ENCODE measurements at regions not wholly inside any gene's neighbourhood (a gene's known extent, or its start where the extent isn't known, plus 50 kb on each side); places are given as distances from the start of the nearest gene placed in this dataset.

DNA sequence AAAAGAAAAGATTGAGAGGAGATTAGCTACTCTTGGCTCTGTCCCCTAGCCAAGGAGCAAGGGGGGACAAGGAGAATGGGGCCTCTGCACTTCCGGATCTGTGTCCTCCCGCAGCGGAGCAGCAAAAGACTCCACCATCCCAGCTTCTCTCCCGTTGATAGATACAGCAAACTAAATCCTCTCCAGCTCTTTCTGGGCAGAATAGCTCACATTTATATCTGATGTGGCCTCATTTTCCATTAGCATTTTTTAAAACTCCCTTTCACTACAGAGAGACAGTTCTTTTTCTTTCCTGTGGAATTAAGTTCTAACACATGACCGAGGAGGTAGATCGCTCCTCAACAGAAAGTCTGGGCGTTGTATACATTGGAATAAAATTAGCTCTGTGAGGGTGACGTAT, 260.9 kb upstream of the SOX4 start:
- CTCF ChIA-PET: no interaction called here
- Histone ChIP-seq H3K27me3 (replicated peaks in 2 of 5; ENCODE audit: control insufficient read depth in 4 of 5, insufficient read depth in 5 of 5, low read length in 4 of 5) (no peaks in the 10 kb centered on the region), H3K36me3 (ENCODE audit: control insufficient read depth in 4 of 4, insufficient read depth in 4 of 4, low read length in 3 of 4) (no peaks in the 10 kb centered on the region), H3K4me1 (ENCODE audit: control extremely low read depth in 1 of 4, control insufficient read depth in 4 of 4, insufficient read depth in 4 of 4, low read length in 3 of 4) (no peaks in the 10 kb centered on the region), H3K4me3 (ENCODE audit: control insufficient read depth in 1 of 7, extremely low read depth in 1 of 7, insufficient read depth in 4 of 7, low read depth in 2 of 7, low read length in 6 of 7) (no peak overlapping the region), H3K9me3 (ENCODE audit: control extremely low read depth in 1 of 5, control insufficient read depth in 4 of 5, insufficient read depth in 2 of 5, low read depth in 1 of 5, low read length in 4 of 5) (peaks cover 0 to 8% (median 0%) of the 10 kb centered on the region in 5 experiments), H3K27ac (ENCODE audit: insufficient read depth in 1 of 2, low read depth in 1 of 2, low read length in 2 of 2, poor library complexity in 1 of 2, severe bottlenecking in 2 of 2) (no peak overlapping the region)
- DNase-seq: no peak
- POLR2A ChIA-PET: no interaction called here
- WGBS (ENCODE audit: insufficient coverage): 97% methylated on average over 6 of the region's 8 CpGs

DNA sequence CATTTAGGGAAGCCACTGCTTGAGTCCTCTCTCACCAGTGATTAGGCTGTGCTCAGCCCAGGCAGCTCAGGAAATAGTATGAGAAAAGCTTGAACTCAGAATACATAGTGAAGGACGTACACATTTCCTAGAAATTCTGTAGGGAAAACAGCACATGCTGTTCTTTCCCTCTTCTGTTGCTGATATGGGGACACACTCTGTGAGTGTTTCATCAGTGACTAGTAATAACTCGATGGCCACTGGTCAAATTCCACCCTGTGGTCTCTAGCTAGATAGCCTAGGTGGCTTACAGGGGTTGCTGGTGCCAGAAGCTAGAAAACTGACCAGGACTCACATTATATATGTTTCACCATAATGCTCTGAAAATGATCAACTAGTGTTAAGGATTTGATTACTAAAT, 259.8 kb upstream of the SOX4 start:
- CTCF ChIA-PET: no interaction called here
- Histone ChIP-seq H3K9me3 (ENCODE audit: control extremely low read depth in 1 of 5, control insufficient read depth in 4 of 5, insufficient read depth in 2 of 5, low read depth in 1 of 5, low read length in 4 of 5) (peaks cover 0 to 8% (median 0%) of the 10 kb centered on the region in 5 experiments), H3K27ac (ENCODE audit: insufficient read depth in 1 of 2, low read depth in 1 of 2, low read length in 2 of 2, poor library complexity in 1 of 2, severe bottlenecking in 2 of 2) (no peak overlapping the region), H3K4me3 (ENCODE audit: control insufficient read depth in 1 of 7, extremely low read depth in 1 of 7, insufficient read depth in 4 of 7, low read depth in 2 of 7, low read length in 6 of 7) (no peak overlapping the region), H3K36me3 (ENCODE audit: control insufficient read depth in 4 of 4, insufficient read depth in 4 of 4, low read length in 3 of 4) (no peaks in the 10 kb centered on the region), H3K27me3 (replicated peaks in 2 of 5; ENCODE audit: control insufficient read depth in 4 of 5, insufficient read depth in 5 of 5, low read length in 4 of 5) (no peaks in the 10 kb centered on the region), H3K4me1 (ENCODE audit: control extremely low read depth in 1 of 4, control insufficient read depth in 4 of 4, insufficient read depth in 4 of 4, low read length in 3 of 4) (no peaks in the 10 kb centered on the region)
- WGBS (ENCODE audit: insufficient coverage): 90% methylated on average over 2 of the region's 2 CpGs
- DNase-seq: no peak
- POLR2A ChIA-PET: no interaction called here

DNA sequence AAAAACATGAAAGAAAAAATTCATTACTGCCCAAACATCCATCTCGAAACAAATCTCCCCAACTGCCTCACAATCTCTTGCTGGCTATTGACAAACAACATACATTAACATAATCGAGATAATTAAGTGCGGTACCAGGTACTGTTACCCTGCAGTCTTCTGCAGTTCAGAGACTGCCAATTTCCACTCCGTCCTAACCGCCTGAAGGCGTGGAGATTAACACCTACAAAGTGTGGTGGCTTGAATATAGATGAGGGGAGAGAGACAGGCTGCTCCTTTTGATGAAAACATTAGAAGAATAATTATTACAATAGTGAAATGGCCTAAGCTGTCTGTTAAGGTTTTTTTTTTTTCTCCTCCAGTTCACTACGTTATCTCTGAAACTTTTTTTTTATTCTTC, 258.9 kb upstream of the SOX4 start:
- H3K36me3 ChIP-seq (ENCODE audit: control insufficient read depth in 4 of 4, insufficient read depth in 4 of 4, low read length in 3 of 4): no peaks in the 10 kb centered on the region
- no peak overlapping the region for H3K27ac ChIP-seq (ENCODE audit: insufficient read depth in 1 of 2, low read depth in 1 of 2, low read length in 2 of 2, poor library complexity in 1 of 2, severe bottlenecking in 2 of 2)
- ChIA-PET POLR2A (interaction anchor here (0.6 kb wide), 1 partner anchor 1080 kb away, joined by 4 read pairs; no protein-coding TSS in a partner anchor), CTCF (no interaction called here)
- no peak overlapping the region for H3K4me3 ChIP-seq (ENCODE audit: control insufficient read depth in 1 of 7, extremely low read depth in 1 of 7, insufficient read depth in 4 of 7, low read depth in 2 of 7, low read length in 6 of 7)
- WGBS (ENCODE audit: insufficient coverage): 91% methylated on average over 5 of the region's 7 CpGs
- DNase-seq: no peak
- H3K4me1 ChIP-seq (ENCODE audit: control extremely low read depth in 1 of 4, control insufficient read depth in 4 of 4, insufficient read depth in 4 of 4, low read length in 3 of 4): no peaks in the 10 kb centered on the region
- H3K9me3 ChIP-seq (ENCODE audit: control extremely low read depth in 1 of 5, control insufficient read depth in 4 of 5, insufficient read depth in 2 of 5, low read depth in 1 of 5, low read length in 4 of 5): peaks cover 0 to 8% (median 0%) of the 10 kb centered on the region in 5 experiments
- no peaks in the 10 kb centered on the region for H3K27me3 ChIP-seq (replicated peaks in 2 of 5; ENCODE audit: control insufficient read depth in 4 of 5, insufficient read depth in 5 of 5, low read length in 4 of 5)

DNA sequence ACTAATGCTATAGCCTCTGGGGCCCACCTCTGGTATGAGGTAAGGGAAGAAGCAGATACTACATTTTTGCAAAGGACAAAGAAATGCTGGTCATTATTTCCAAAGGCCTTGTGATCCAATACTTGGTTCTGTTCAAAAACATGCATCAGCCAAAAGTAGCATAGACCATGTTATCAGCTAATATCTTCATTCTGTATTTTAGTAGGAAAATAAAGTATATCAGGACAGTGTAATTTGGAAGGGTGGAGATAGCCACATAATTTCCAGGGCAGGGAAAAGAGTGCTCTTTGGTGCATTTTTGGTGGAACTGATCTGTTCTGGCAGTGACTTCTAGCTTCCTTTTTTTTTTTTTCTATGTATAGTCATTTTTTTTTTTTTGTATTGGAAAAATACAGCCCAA, 258.0 kb upstream of the SOX4 start:
- Histone ChIP-seq H3K27me3 (replicated peaks in 2 of 5; ENCODE audit: control insufficient read depth in 4 of 5, insufficient read depth in 5 of 5, low read length in 4 of 5) (no peaks in the 10 kb centered on the region), H3K4me1 (ENCODE audit: control extremely low read depth in 1 of 4, control insufficient read depth in 4 of 4, insufficient read depth in 4 of 4, low read length in 3 of 4) (no peaks in the 10 kb centered on the region), H3K36me3 (ENCODE audit: control insufficient read depth in 4 of 4, insufficient read depth in 4 of 4, low read length in 3 of 4) (no peaks in the 10 kb centered on the region), H3K4me3 (ENCODE audit: control insufficient read depth in 1 of 7, extremely low read depth in 1 of 7, insufficient read depth in 4 of 7, low read depth in 2 of 7, low read length in 6 of 7) (no peak overlapping the region), H3K27ac (ENCODE audit: insufficient read depth in 1 of 2, low read depth in 1 of 2, low read length in 2 of 2, poor library complexity in 1 of 2, severe bottlenecking in 2 of 2) (no peak overlapping the region), H3K9me3 (ENCODE audit: control extremely low read depth in 1 of 5, control insufficient read depth in 4 of 5, insufficient read depth in 2 of 5, low read depth in 1 of 5, low read length in 4 of 5) (peaks cover 0 to 8% (median 0%) of the 10 kb centered on the region in 5 experiments)
- CTCF ChIA-PET: no interaction called here
- POLR2A ChIA-PET: interaction anchor here (0.6 kb wide), 1 partner anchor 394 kb away, joined by 3 read pairs; no protein-coding TSS in a partner anchor
- DNase-seq: no peak

DNA sequence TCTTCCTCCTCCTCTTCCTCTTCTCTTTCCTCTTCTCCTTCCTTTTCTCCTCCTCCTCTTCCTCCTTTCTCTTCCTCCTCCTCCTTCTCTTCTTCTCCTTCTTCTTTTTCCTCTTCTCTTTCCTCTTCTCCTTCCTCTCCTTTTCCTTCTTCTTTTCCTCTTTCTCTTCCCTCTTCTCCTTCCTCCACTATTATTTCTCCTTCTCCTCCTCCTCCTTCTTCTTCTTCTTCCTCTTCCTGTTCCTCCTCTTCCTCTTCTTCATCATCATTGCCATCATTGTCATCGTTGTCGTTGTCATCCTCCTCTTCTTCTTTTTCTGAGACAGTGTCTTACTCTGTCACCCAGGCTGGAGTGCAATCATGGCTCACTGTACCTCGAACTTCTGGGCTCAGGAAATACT, 256.3 kb upstream of the SOX4 start:
- Histone ChIP-seq H3K27me3 (replicated peaks in 2 of 5; ENCODE audit: control insufficient read depth in 4 of 5, insufficient read depth in 5 of 5, low read length in 4 of 5) (no peaks in the 10 kb centered on the region), H3K27ac (ENCODE audit: insufficient read depth in 1 of 2, low read depth in 1 of 2, low read length in 2 of 2, poor library complexity in 1 of 2, severe bottlenecking in 2 of 2) (no peak overlapping the region), H3K9me3 (ENCODE audit: control extremely low read depth in 1 of 5, control insufficient read depth in 4 of 5, insufficient read depth in 2 of 5, low read depth in 1 of 5, low read length in 4 of 5) (peaks cover 0 to 8% (median 0%) of the 10 kb centered on the region in 5 experiments), H3K4me3 (ENCODE audit: control insufficient read depth in 1 of 7, extremely low read depth in 1 of 7, insufficient read depth in 4 of 7, low read depth in 2 of 7, low read length in 6 of 7) (no peak overlapping the region), H3K4me1 (ENCODE audit: control extremely low read depth in 1 of 4, control insufficient read depth in 4 of 4, insufficient read depth in 4 of 4, low read length in 3 of 4) (no peaks in the 10 kb centered on the region), H3K36me3 (ENCODE audit: control insufficient read depth in 4 of 4, insufficient read depth in 4 of 4, low read length in 3 of 4) (no peaks in the 10 kb centered on the region)
- CTCF ChIA-PET: no interaction called here
- 96% methylated on average over 2 of the region's 3 CpGs for WGBS (ENCODE audit: insufficient coverage)
- POLR2A ChIA-PET: no interaction called here
- no peak for DNase-seq

DNA sequence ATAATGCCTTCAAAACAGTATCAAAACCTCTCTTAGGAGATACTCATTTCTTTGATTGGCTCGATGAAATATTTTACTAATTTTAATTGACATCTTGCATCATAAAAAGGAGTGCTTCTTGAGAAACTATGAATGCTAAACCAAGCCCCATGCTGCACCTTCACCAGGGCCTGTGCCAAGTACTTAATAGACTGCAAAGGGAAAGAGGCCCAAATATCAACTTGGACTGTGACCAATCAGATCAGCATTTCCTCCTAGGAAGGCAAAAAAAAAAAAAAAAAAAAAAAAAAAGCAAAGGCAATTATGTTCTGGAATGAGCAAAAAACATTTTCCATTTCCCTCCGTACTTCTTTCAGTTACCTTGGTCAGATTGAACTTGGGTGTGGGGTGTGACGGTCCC, 253.0 kb upstream of the SOX4 start:
- no CpG with 5 or more reads among the region's 3 CpGs for WGBS (ENCODE audit: insufficient coverage)
- H3K9me3 ChIP-seq (ENCODE audit: control extremely low read depth in 1 of 5, control insufficient read depth in 4 of 5, insufficient read depth in 2 of 5, low read depth in 1 of 5, low read length in 4 of 5): peaks cover 0 to 8% (median 0%) of the 10 kb centered on the region in 5 experiments
- no peak overlapping the region for H3K27ac ChIP-seq (ENCODE audit: insufficient read depth in 1 of 2, low read depth in 1 of 2, low read length in 2 of 2, poor library complexity in 1 of 2, severe bottlenecking in 2 of 2)
- H3K4me3 ChIP-seq (ENCODE audit: control insufficient read depth in 1 of 7, extremely low read depth in 1 of 7, insufficient read depth in 4 of 7, low read depth in 2 of 7, low read length in 6 of 7): no peak overlapping the region
- H3K36me3 ChIP-seq (ENCODE audit: control insufficient read depth in 4 of 4, insufficient read depth in 4 of 4, low read length in 3 of 4): no peaks in the 10 kb centered on the region
- DNase-seq: no peak
- ChIA-PET CTCF (no interaction called here), POLR2A (no interaction called here)
- H3K27me3 ChIP-seq (replicated peaks in 2 of 5; ENCODE audit: control insufficient read depth in 4 of 5, insufficient read depth in 5 of 5, low read length in 4 of 5): no peaks in the 10 kb centered on the region
- H3K4me1 ChIP-seq (ENCODE audit: control extremely low read depth in 1 of 4, control insufficient read depth in 4 of 4, insufficient read depth in 4 of 4, low read length in 3 of 4): no peaks in the 10 kb centered on the region

DNA sequence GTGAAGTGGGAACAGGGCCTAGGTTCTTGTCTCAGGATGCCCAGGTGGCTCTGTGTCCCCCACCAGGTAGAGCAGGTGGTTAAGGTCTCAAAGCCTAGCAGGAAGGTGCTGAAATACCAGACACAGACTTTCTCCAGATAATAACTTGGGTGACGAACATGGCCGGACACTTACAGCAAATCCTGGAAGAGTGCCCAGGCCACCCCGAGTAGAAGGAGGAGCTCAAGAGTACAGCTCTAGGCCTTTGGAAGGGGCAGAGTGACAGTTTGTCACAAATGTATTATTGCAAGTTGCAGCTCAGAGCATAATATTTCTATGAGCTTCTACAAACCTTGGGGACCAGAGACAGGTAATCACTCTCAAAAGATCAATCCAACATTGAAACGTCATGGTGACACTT, 251.6 kb upstream of the SOX4 start:
- no peaks in the 10 kb centered on the region for H3K36me3 ChIP-seq (ENCODE audit: control insufficient read depth in 4 of 4, insufficient read depth in 4 of 4, low read length in 3 of 4)
- H3K4me3 ChIP-seq (ENCODE audit: control insufficient read depth in 1 of 7, extremely low read depth in 1 of 7, insufficient read depth in 4 of 7, low read depth in 2 of 7, low read length in 6 of 7): no peak overlapping the region
- H3K4me1 ChIP-seq (ENCODE audit: control extremely low read depth in 1 of 4, control insufficient read depth in 4 of 4, insufficient read depth in 4 of 4, low read length in 3 of 4): no peaks in the 10 kb centered on the region
- no peaks in the 10 kb centered on the region for H3K27me3 ChIP-seq (replicated peaks in 2 of 5; ENCODE audit: control insufficient read depth in 4 of 5, insufficient read depth in 5 of 5, low read length in 4 of 5)
- CTCF ChIA-PET: no interaction called here
- 96% methylated on average over 3 of the region's 4 CpGs for WGBS (ENCODE audit: insufficient coverage)
- no peak overlapping the region for H3K27ac ChIP-seq (ENCODE audit: insufficient read depth in 1 of 2, low read depth in 1 of 2, low read length in 2 of 2, poor library complexity in 1 of 2, severe bottlenecking in 2 of 2)
- POLR2A ChIA-PET: no interaction called here
- DNase-seq: no peak
- peaks cover 0 to 3% (median 0%) of the 10 kb centered on the region in 5 experiments for H3K9me3 ChIP-seq (ENCODE audit: control extremely low read depth in 1 of 5, control insufficient read depth in 4 of 5, insufficient read depth in 2 of 5, low read depth in 1 of 5, low read length in 4 of 5)
